ENCODE measurements at regions not wholly inside any gene's neighbourhood (a gene's known extent, or its start where the extent isn't known, plus 50 kb on each side); places are given as distances from the start of the nearest gene placed in this dataset.

DNA sequence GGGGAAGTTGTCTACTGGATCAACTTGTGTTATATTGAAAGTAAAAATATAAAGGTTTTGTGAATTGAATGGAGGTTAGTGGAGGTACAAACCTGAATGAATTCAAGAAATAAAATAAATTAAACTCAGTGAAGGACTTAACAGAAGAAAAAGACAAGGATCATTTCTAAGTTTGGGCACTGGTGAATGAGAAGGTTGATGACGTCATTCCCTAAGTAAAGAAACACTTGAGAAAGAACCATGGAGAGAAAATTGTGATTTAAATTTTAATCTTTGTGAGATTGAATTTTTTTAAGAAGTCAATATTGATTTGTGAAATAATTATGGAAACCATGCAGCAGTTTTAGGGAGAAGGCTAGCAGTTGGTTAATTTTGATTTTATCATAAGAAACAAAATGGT is 900.3 kb upstream of the TYRP1 start:
- TF ChIP-seq, protein P1, sequence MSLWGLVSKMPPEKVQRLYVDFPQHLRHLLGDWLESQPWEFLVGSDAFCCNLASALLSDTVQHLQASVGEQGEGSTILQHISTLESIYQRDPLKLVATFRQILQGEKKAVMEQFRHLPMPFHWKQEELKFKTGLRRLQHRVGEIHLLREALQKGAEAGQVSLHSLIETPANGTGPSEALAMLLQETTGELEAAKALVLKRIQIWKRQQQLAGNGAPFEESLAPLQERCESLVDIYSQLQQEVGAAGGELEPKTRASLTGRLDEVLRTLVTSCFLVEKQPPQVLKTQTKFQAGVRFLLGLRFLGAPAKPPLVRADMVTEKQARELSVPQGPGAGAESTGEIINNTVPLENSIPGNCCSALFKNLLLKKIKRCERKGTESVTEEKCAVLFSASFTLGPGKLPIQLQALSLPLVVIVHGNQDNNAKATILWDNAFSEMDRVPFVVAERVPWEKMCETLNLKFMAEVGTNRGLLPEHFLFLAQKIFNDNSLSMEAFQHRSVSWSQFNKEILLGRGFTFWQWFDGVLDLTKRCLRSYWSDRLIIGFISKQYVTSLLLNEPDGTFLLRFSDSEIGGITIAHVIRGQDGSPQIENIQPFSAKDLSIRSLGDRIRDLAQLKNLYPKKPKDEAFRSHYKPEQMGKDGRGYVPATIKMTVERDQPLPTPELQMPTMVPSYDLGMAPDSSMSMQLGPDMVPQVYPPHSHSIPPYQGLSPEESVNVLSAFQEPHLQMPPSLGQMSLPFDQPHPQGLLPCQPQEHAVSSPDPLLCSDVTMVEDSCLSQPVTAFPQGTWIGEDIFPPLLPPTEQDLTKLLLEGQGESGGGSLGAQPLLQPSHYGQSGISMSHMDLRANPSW (CRISPR knock-in tag; conservative IDR thresholded peaks at IDR 0.05; ENCODE audit: low read depth): no peak
- TF ChIP-seq, protein P2, sequence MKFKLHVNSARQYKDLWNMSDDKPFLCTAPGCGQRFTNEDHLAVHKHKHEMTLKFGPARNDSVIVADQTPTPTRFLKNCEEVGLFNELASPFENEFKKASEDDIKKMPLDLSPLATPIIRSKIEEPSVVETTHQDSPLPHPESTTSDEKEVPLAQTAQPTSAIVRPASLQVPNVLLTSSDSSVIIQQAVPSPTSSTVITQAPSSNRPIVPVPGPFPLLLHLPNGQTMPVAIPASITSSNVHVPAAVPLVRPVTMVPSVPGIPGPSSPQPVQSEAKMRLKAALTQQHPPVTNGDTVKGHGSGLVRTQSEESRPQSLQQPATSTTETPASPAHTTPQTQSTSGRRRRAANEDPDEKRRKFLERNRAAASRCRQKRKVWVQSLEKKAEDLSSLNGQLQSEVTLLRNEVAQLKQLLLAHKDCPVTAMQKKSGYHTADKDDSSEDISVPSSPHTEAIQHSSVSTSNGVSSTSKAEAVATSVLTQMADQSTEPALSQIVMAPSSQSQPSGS (CRISPR knock-in tag; IDR thresholded peaks at IDR 0.05; ENCODE audit: borderline replicate concordance, low read depth): no peak
- TF ChIP-seq, protein P3, sequence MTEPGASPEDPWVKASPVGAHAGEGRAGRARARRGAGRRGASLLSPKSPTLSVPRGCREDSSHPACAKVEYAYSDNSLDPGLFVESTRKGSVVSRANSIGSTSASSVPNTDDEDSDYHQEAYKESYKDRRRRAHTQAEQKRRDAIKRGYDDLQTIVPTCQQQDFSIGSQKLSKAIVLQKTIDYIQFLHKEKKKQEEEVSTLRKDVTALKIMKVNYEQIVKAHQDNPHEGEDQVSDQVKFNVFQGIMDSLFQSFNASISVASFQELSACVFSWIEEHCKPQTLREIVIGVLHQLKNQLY (CRISPR knock-in tag; IDR thresholded peaks at IDR 0.05): no peak
- TF ChIP-seq MYBL2 (CRISPR knock-in tag; IDR thresholded peaks at IDR 0.05): no peak
- TF ChIP-seq TP53 (CRISPR knock-in tag; IDR thresholded peaks at IDR 0.05): no peak
- TF ChIP-seq, protein P4, sequence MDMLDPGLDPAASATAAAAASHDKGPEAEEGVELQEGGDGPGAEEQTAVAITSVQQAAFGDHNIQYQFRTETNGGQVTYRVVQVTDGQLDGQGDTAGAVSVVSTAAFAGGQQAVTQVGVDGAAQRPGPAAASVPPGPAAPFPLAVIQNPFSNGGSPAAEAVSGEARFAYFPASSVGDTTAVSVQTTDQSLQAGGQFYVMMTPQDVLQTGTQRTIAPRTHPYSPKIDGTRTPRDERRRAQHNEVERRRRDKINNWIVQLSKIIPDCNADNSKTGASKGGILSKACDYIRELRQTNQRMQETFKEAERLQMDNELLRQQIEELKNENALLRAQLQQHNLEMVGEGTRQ (CRISPR knock-in tag; IDR thresholded peaks at IDR 0.05): no peak
- TF ChIP-seq, protein P5, sequence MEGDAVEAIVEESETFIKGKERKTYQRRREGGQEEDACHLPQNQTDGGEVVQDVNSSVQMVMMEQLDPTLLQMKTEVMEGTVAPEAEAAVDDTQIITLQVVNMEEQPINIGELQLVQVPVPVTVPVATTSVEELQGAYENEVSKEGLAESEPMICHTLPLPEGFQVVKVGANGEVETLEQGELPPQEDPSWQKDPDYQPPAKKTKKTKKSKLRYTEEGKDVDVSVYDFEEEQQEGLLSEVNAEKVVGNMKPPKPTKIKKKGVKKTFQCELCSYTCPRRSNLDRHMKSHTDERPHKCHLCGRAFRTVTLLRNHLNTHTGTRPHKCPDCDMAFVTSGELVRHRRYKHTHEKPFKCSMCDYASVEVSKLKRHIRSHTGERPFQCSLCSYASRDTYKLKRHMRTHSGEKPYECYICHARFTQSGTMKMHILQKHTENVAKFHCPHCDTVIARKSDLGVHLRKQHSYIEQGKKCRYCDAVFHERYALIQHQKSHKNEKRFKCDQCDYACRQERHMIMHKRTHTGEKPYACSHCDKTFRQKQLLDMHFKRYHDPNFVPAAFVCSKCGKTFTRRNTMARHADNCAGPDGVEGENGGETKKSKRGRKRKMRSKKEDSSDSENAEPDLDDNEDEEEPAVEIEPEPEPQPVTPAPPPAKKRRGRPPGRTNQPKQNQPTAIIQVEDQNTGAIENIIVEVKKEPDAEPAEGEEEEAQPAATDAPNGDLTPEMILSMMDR (IDR thresholded peaks at IDR 0.05): no peak
- TF ChIP-seq, protein P6, sequence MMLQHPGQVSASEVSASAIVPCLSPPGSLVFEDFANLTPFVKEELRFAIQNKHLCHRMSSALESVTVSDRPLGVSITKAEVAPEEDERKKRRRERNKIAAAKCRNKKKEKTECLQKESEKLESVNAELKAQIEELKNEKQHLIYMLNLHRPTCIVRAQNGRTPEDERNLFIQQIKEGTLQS (CRISPR knock-in tag; conservative IDR thresholded peaks at IDR 0.05): no peak
- no peak for TF ChIP-seq RELA (CRISPR knock-in tag; IDR thresholded peaks at IDR 0.05; ENCODE audit: borderline replicate concordance)
- no peak for TF ChIP-seq CREB1 (CRISPR knock-in tag; IDR thresholded peaks at IDR 0.05)
- TF ChIP-seq, protein P7, sequence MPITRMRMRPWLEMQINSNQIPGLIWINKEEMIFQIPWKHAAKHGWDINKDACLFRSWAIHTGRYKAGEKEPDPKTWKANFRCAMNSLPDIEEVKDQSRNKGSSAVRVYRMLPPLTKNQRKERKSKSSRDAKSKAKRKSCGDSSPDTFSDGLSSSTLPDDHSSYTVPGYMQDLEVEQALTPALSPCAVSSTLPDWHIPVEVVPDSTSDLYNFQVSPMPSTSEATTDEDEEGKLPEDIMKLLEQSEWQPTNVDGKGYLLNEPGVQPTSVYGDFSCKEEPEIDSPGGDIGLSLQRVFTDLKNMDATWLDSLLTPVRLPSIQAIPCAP (CRISPR knock-in tag; IDR thresholded peaks at IDR 0.05): no peak
- TF ChIP-seq NR2C2 (CRISPR knock-in tag; IDR thresholded peaks at IDR 0.05): no peak
